DND-41 (cell line): ENCODE measurements at regions not wholly inside any gene's neighbourhood (a gene's known extent, or its start where the extent isn't known, plus 50 kb on each side); places are given as distances from the start of the nearest gene placed in this dataset.
"Not testable (repeated sequence)": the region's sequence is repeated elsewhere in the genome, so short reads cannot be mapped to it uniquely, and the experiment has no call there.

ENCODE experiments used
- ATAC-seq: fragments of 200-7000 bp; cut with Tn5 transposase; 3 replicates; pipeline ENCODE4 v1.9.1; 2021; ENCODE audit warnings: low read depth; ENCODE audit not compliant: insufficient read depth
- DNase-seq: peaks from one replicate; pipeline ENCODE4 v3.0.0-alpha.2; 2020
- H2AFZ ChIP-seq: 2 replicates; pipeline ENCODE4 v1.6.0; 2012; ENCODE audit warnings: low read depth, low read length
- H3K27ac ChIP-seq: 2 replicates; pipeline ENCODE4 v1.5.1; 2012; ENCODE audit warnings: low read length, inconsistent platforms
- H3K27me3 ChIP-seq: fragments of 200-600 bp; sonication (generic); 2 replicates; pipeline ENCODE4 v1.6.0; 2012; ENCODE audit warnings: low read length, mild to moderate bottlenecking, inconsistent platforms; ENCODE audit not compliant: insufficient read depth, poor library complexity
- H3K36me3 ChIP-seq: 2 replicates; pipeline ENCODE4 v1.5.1; 2012; ENCODE audit warnings: low read length, inconsistent platforms; ENCODE audit not compliant: insufficient read depth
- H3K4me1 ChIP-seq: 2 replicates; pipeline ENCODE4 v1.5.1; 2012; ENCODE audit warnings: mild to moderate bottlenecking, low read length; ENCODE audit not compliant: insufficient read depth
- H3K4me2 ChIP-seq: 2 replicates; pipeline ENCODE4 v1.6.0; 2012; ENCODE audit warnings: mild to moderate bottlenecking, moderate library complexity, low read length, inconsistent platforms; ENCODE audit not compliant: insufficient read depth
- H3K4me3 ChIP-seq, 2 experiments: fragments of 200-600 bp in 1 of 2; shearing (Covaris generic) in 1 of 2; 2 replicates each; pipeline ENCODE4 v1.5.1; 2012 to 2016; ENCODE audit warnings: inconsistent platforms in 2 of 2, low read length in 2 of 2, mild to moderate bottlenecking in 2 of 2, low read depth in 1 of 2, moderate library complexity in 1 of 2
- H3K79me2 ChIP-seq: 2 replicates; pipeline ENCODE4 v1.6.0; 2012; ENCODE audit warnings: low read length, inconsistent platforms; ENCODE audit not compliant: insufficient read depth
- H3K9ac ChIP-seq: 2 replicates; pipeline ENCODE4 v1.6.0; 2012; ENCODE audit warnings: low read depth, mild to moderate bottlenecking, inconsistent platforms, low read length, moderate library complexity
- H3K9me3 ChIP-seq: 2 replicates; pipeline ENCODE4 v1.5.1; 2012; ENCODE audit warnings: low read length, moderate library complexity, mild to moderate bottlenecking, inconsistent platforms; ENCODE audit not compliant: insufficient read depth, severe bottlenecking
- H4K20me1 ChIP-seq: 2 replicates; pipeline ENCODE4 v1.6.0; 2012; ENCODE audit warnings: low read length; ENCODE audit not compliant: insufficient read depth
- EZH2 ChIP-seq: IDR thresholded peaks from 3 replicates; pipeline ENCODE4 v1.6.1; 2012; ENCODE audit warnings: borderline replicate concordance, low read depth, mild to moderate bottlenecking, moderate library complexity, low read length, inconsistent platforms; ENCODE audit not compliant: severe bottlenecking
- TF ChIP-seq, protein P1 (sequence below): IDR thresholded peaks from 2 replicates; pipeline ENCODE4 v1.5.1; 2012; ENCODE audit warnings: borderline replicate concordance, low read length, moderate library complexity, mild to moderate bottlenecking; ENCODE audit not compliant: poor library complexity, severe bottlenecking; ENCODE audit errors: extremely low read depth

DNA sequence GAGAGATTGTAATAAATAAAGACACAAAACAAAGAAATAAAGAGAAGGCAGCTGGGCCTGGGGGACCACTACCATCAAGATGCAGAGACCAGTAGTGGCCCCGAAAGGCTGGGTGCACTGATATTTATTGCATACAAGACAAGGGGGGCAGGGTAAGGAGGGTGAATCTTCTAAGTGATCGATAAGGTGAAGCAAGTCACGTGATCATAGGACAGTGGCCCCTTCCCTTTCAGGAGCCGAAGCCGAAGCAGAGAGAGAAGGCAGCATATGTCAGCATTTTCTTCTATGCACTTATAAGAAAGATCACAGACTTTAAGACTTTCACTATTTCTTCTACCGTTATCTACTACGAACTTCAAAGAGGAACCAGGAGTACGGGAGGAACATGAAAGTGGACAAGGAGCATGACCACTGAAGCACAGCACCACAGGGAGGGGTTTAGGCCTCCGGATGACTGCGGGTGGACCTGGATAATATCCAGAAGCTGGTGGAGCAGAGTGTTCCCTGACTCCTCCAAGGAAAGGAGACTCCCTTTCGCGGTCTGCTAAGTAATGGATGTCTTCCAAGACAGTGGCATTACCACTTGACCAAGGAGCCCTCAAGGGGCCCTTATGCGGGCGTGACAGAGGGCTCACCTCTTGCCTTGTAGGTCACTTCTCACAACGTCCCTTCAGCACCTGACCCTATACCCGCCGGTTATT, 126.4 kb downstream of the RBM46 start:
- not testable (repeated sequence) for H3K4me3 ChIP-seq, H3K27ac ChIP-seq, H3K9me3 ChIP-seq, H3K36me3 ChIP-seq, H2AFZ ChIP-seq, ATAC-seq, H3K4me2 ChIP-seq, H3K79me2 ChIP-seq, H3K4me1 ChIP-seq, H4K20me1 ChIP-seq, DNase-seq, H3K27me3 ChIP-seq, H3K9ac ChIP-seq

DNA sequence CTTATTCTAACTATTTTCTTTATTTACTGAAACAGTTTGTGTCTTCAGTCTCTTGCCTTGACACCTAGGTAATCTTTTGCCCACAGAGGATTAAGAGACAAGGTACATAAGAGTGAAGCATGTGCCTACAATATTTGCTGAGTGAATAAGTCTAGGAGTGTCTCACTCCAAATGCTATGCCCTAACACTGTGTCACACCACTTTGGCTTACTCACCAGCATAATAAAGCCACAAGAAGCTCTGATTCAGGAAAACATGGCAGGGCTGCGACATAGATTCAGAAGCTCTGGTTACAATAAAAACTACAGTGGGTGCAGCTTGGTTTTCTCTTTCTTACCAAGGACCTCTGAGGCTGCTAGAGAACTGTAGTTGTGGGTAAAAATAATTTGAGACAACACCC, 127.1 kb downstream of the RBM46 start:
- Histone ChIP-seq H3K4me3 (no peak overlapping the region), H3K79me2 (no peaks in the 10 kb centered on the region), H3K9me3 (no peaks in the 10 kb centered on the region), H3K36me3 (no peaks in the 10 kb centered on the region), H3K27me3 (no peaks in the 10 kb centered on the region), H2AFZ (no peak overlapping the region), H3K27ac (no peak overlapping the region), H3K9ac (no peak overlapping the region), H3K4me2 (no peak overlapping the region), H3K4me1 (no peaks in the 10 kb centered on the region), H4K20me1 (no peaks in the 10 kb centered on the region)
- TF ChIP-seq, protein P1, sequence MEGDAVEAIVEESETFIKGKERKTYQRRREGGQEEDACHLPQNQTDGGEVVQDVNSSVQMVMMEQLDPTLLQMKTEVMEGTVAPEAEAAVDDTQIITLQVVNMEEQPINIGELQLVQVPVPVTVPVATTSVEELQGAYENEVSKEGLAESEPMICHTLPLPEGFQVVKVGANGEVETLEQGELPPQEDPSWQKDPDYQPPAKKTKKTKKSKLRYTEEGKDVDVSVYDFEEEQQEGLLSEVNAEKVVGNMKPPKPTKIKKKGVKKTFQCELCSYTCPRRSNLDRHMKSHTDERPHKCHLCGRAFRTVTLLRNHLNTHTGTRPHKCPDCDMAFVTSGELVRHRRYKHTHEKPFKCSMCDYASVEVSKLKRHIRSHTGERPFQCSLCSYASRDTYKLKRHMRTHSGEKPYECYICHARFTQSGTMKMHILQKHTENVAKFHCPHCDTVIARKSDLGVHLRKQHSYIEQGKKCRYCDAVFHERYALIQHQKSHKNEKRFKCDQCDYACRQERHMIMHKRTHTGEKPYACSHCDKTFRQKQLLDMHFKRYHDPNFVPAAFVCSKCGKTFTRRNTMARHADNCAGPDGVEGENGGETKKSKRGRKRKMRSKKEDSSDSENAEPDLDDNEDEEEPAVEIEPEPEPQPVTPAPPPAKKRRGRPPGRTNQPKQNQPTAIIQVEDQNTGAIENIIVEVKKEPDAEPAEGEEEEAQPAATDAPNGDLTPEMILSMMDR, result no peak
- no peak for TF ChIP-seq EZH2
- ATAC-seq, result no peak
- DNase-seq, result no peak

DNA sequence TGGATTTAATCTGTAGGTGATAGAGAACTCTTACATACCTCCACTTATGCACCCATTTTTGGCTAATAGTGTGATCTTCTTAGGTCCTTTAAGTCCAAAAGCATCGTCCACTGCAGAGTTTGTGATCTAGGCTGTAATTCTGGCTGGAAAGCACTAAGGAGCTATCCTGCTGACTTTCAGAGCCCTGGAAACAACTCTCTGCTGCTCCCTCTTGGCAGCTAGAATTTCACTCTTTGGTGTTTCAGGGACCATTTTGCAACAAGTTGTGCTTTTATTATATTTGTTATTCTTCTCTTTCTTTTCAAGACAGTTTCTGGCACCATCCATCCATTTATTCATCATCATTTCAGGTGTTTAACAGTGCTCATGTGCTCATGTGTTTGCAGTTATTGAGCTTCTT, 130.0 kb downstream of the RBM46 start:
- no peak overlapping the region for H3K4me2 ChIP-seq
- H3K36me3 ChIP-seq, result no peaks in the 10 kb centered on the region

GRCh38 chr4:154911608-154912098, 130.6 kb downstream of the RBM46 start:
- Histone ChIP-seq H3K79me2 (no peaks in the 10 kb centered on the region), H3K36me3 (no peaks in the 10 kb centered on the region), H3K4me1 (no peaks in the 10 kb centered on the region), H3K9me3 (no peaks in the 10 kb centered on the region), H4K20me1 (no peaks in the 10 kb centered on the region), H3K4me3 (no peak overlapping the region), H3K27me3 (no peaks in the 10 kb centered on the region), H3K4me2 (no peak overlapping the region), H3K27ac (no peak overlapping the region), H3K9ac (no peak overlapping the region), H2AFZ (no peak overlapping the region)
- no peak for DNase-seq
- TF ChIP-seq, protein P1, result no peak
- no peak for TF ChIP-seq EZH2
- ATAC-seq, result no peak

More for the DNA sequence above, 130.0 kb downstream of the RBM46 start:
- H3K4me1 ChIP-seq, result no peaks in the 10 kb centered on the region
- H2AFZ ChIP-seq, result no peak overlapping the region
- DNase-seq (no peak), ATAC-seq (no peak)
- H4K20me1 ChIP-seq, result no peaks in the 10 kb centered on the region
- no peak overlapping the region for H3K9ac ChIP-seq
- no peaks in the 10 kb centered on the region for H3K27me3 ChIP-seq
- H3K9me3 ChIP-seq, result no peaks in the 10 kb centered on the region
- no peaks in the 10 kb centered on the region for H3K79me2 ChIP-seq
- TF ChIP-seq EZH2, result no peak
- TF ChIP-seq, protein P1, result no peak
- H3K4me3 ChIP-seq, result no peak overlapping the region
- H3K27ac ChIP-seq, result no peak overlapping the region
